Testis (tissue), 2 donors: ENCODE measurements at regions not wholly inside any gene's neighbourhood (a gene's known extent, or its start where the extent isn't known, plus 50 kb on each side); places are given as distances from the start of the nearest gene placed in this dataset.

Experiments
- POLR2A ChIP-seq: fragments of 450-650 bp; IDR thresholded peaks from one replicate; pipeline ENCODE4 v1.6.1; 2017; ENCODE audit warnings: antibody characterized with exemption, mild to moderate bottlenecking, moderate library complexity
- TF ChIP-seq, protein P1 (sequence below), 3 experiments: fragments of 450-650 bp in 2 of 3; fragments of 200-600 bp in 1 of 3; sonication (generic) in 1 of 3; IDR thresholded peaks; one replicate each; pipeline ENCODE4 v1.5.1; 2016 to 2019; ENCODE audit warnings: antibody characterized with exemption in 3 of 3, mild to moderate bottlenecking in 2 of 3, moderate library complexity in 1 of 3

DNA sequence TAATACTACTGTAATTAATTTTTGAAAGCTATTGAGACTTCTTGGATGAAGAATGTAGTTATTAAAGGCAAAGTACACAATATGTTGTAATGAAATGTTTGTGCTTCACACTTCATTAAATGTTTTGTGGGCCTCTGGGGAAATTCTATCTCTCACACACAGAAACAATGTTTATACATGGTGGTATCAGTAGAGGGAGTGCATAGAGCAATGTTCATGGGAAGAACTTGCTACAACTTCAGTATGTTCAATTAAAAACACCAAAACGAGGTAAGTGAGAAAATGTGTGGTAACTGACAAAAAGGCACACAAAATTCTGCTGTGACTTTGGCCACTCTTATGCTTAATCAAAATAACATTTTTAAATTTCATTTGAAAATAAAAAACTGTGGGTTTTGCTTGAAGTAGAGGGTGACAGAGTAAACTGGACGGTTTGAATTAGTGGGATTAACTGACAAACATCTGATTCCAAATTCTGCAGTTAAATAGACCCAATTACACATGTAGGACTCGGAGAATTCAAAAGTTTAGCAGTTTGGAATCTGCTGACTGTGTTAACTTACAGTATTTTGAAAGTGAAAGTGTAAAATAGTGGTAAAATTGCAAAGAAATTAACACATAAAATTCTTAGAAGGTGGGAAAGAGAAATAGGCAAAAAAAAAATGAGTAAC, 111.4 kb upstream of the TTC29 start:
- TF ChIP-seq, protein P1, sequence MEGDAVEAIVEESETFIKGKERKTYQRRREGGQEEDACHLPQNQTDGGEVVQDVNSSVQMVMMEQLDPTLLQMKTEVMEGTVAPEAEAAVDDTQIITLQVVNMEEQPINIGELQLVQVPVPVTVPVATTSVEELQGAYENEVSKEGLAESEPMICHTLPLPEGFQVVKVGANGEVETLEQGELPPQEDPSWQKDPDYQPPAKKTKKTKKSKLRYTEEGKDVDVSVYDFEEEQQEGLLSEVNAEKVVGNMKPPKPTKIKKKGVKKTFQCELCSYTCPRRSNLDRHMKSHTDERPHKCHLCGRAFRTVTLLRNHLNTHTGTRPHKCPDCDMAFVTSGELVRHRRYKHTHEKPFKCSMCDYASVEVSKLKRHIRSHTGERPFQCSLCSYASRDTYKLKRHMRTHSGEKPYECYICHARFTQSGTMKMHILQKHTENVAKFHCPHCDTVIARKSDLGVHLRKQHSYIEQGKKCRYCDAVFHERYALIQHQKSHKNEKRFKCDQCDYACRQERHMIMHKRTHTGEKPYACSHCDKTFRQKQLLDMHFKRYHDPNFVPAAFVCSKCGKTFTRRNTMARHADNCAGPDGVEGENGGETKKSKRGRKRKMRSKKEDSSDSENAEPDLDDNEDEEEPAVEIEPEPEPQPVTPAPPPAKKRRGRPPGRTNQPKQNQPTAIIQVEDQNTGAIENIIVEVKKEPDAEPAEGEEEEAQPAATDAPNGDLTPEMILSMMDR (IDR thresholded peaks at IDR 0.05) = no peak
- TF ChIP-seq POLR2A = no peak
